ENCODE measurements at regions not wholly inside any gene's neighbourhood (a gene's known extent, or its start where the extent isn't known, plus 50 kb on each side); places are given as distances from the start of the nearest gene placed in this dataset.
A peak's percentile ranks its signal among the peaks of the same experiment; 100 is the strongest.

GRCh38 chr4:58871509-58871908 lies 1761.3 kb upstream of the IGFBP7 start:
- peak; percentile 75 for ATAC-seq

GRCh38 chr4:58849026-58849425 lies 1738.8 kb upstream of the IGFBP7 start:
- ATAC-seq (peak; percentile 45), DNase-seq (peak; percentile 68)
- no TSS peak for BruUV-seq (replicated peaks)
- H3K36me3 ChIP-seq (ENCODE audit: low read depth, low read length): no peaks in the 10 kb centered on the region
- no peaks in the 10 kb centered on the region for H3K79me2 ChIP-seq (ENCODE audit: low read length)
- ChIA-PET POLR2A (ENCODE audit: unreplicated experiment) (no interaction called here), CTCF (no interaction called here)
- H2AFZ ChIP-seq (ENCODE audit: low read length): no peak overlapping the region
- no peak overlapping the region for H3K4me2 ChIP-seq (ENCODE audit: low read length)
- TF ChIP-seq EZH2phosphoT487 (IDR thresholded peaks at IDR 0.05; ENCODE audit: borderline replicate concordance, low read length) (no peak), EZH2 (IDR thresholded peaks at IDR 0.05; ENCODE audit: low read length, unreplicated experiment) (no peak)
- TF ChIP-seq, protein P1, sequence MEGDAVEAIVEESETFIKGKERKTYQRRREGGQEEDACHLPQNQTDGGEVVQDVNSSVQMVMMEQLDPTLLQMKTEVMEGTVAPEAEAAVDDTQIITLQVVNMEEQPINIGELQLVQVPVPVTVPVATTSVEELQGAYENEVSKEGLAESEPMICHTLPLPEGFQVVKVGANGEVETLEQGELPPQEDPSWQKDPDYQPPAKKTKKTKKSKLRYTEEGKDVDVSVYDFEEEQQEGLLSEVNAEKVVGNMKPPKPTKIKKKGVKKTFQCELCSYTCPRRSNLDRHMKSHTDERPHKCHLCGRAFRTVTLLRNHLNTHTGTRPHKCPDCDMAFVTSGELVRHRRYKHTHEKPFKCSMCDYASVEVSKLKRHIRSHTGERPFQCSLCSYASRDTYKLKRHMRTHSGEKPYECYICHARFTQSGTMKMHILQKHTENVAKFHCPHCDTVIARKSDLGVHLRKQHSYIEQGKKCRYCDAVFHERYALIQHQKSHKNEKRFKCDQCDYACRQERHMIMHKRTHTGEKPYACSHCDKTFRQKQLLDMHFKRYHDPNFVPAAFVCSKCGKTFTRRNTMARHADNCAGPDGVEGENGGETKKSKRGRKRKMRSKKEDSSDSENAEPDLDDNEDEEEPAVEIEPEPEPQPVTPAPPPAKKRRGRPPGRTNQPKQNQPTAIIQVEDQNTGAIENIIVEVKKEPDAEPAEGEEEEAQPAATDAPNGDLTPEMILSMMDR (conservative IDR thresholded peaks at IDR 0.05; ENCODE audit: low read depth, low read length): no peak
- H3K9me2 ChIP-seq (replicated peaks; ENCODE audit: low read length): no peaks in the 10 kb centered on the region
- H3K9ac ChIP-seq (ENCODE audit: low read length): no peak overlapping the region
- H4K20me1 ChIP-seq (ENCODE audit: low read length): no peaks in the 10 kb centered on the region
- H3K9me3 ChIP-seq (ENCODE audit: low read length): no peaks in the 10 kb centered on the region
- H3F3A ChIP-seq (ENCODE audit: low read length, unreplicated experiment): no peaks in the 10 kb centered on the region
- H3K4me3 ChIP-seq (ENCODE audit: low read length): no peak overlapping the region
- H3K27me3 ChIP-seq (ENCODE audit: low read length): no peaks in the 10 kb centered on the region
- H3K4me1 ChIP-seq (ENCODE audit: insufficient read depth, low read length): no peaks in the 10 kb centered on the region
- H3K27ac ChIP-seq (ENCODE audit: low read length): no peak overlapping the region
- intact Hi-C loops (cut with micrococcal nuclease): no loop called here

More at GRCh38 chr4:58871509-58871908, 1761.3 kb upstream of the IGFBP7 start:
- Histone ChIP-seq H3K4me2 (ENCODE audit: low read length) (peak overlapping the region; percentile 79), H3K4me3 (ENCODE audit: low read length) (peak overlapping the region; percentile 36; the same call in 1 of the 2 replicates), H3K36me3 (ENCODE audit: low read depth, low read length) (no peaks in the 10 kb centered on the region), H3K4me1 (ENCODE audit: insufficient read depth, low read length) (peaks cover 17% of the 10 kb centered on the region), H4K20me1 (ENCODE audit: low read length) (no peaks in the 10 kb centered on the region), H3F3A (ENCODE audit: low read length, unreplicated experiment) (no peaks in the 10 kb centered on the region), H2AFZ (ENCODE audit: low read length) (peak overlapping the region; percentile 77), H3K9me2 (replicated peaks; ENCODE audit: low read length) (0 out of 2 replicates have a peak, but pooled peaks cover 3% of the 10 kb centered on the region), H3K79me2 (ENCODE audit: low read length) (no peaks in the 10 kb centered on the region), H3K9ac (ENCODE audit: low read length) (no peak overlapping the region), H3K9me3 (ENCODE audit: low read length) (no peaks in the 10 kb centered on the region), H3K27me3 (ENCODE audit: low read length) (no peaks in the 10 kb centered on the region), H3K27ac (ENCODE audit: low read length) (peak overlapping the region; percentile 46)
- CTCF ChIA-PET: no interaction called here
- intact Hi-C loops (cut with micrococcal nuclease): no loop called here
- TF ChIP-seq, protein P1 (conservative IDR thresholded peaks at IDR 0.05; ENCODE audit: low read depth, low read length): no peak
- TF ChIP-seq EZH2phosphoT487 (IDR thresholded peaks at IDR 0.05; ENCODE audit: borderline replicate concordance, low read length) (no peak), EZH2 (IDR thresholded peaks at IDR 0.05; ENCODE audit: low read length, unreplicated experiment) (no peak)
- peak; percentile 65 for DNase-seq
- no TSS peak for BruUV-seq (replicated peaks)
- POLR2A ChIA-PET (ENCODE audit: unreplicated experiment): no interaction called here

GRCh38 chr4:58843455-58843854 lies 1733.3 kb upstream of the IGFBP7 start:
- BruUV-seq (replicated peaks): no TSS peak
- Histone ChIP-seq H3K9ac (ENCODE audit: low read length) (no peak overlapping the region), H3F3A (ENCODE audit: low read length, unreplicated experiment) (no peaks in the 10 kb centered on the region), H3K36me3 (ENCODE audit: low read depth, low read length) (no peaks in the 10 kb centered on the region), H3K4me1 (ENCODE audit: insufficient read depth, low read length) (no peaks in the 10 kb centered on the region), H3K4me3 (ENCODE audit: low read length) (no peak overlapping the region), H3K9me2 (replicated peaks; ENCODE audit: low read length) (no peaks in the 10 kb centered on the region), H3K27me3 (ENCODE audit: low read length) (no peaks in the 10 kb centered on the region), H2AFZ (ENCODE audit: low read length) (no peak overlapping the region), H3K9me3 (ENCODE audit: low read length) (no peaks in the 10 kb centered on the region), H3K27ac (ENCODE audit: low read length) (no peak overlapping the region), H4K20me1 (ENCODE audit: low read length) (no peaks in the 10 kb centered on the region), H3K4me2 (ENCODE audit: low read length) (no peak overlapping the region), H3K79me2 (ENCODE audit: low read length) (no peaks in the 10 kb centered on the region)
- TF ChIP-seq EZH2phosphoT487 (IDR thresholded peaks at IDR 0.05; ENCODE audit: borderline replicate concordance, low read length): no peak
- no peak for TF ChIP-seq EZH2 (IDR thresholded peaks at IDR 0.05; ENCODE audit: low read length, unreplicated experiment)
- TF ChIP-seq, protein P1 (conservative IDR thresholded peaks at IDR 0.05; ENCODE audit: low read depth, low read length): no peak
- ChIA-PET CTCF (no interaction called here), POLR2A (ENCODE audit: unreplicated experiment) (no interaction called here)
- no peak for DNase-seq
- ATAC-seq: no peak
- intact Hi-C loops (cut with micrococcal nuclease): no loop called here

Data from PC-3 (cell line).